GM18868 (cell line): ENCODE measurements at regions not wholly inside any gene's neighbourhood (a gene's known extent, or its start where the extent isn't known, plus 50 kb on each side); places are given as distances from the start of the nearest gene placed in this dataset.
"Not testable (repeated sequence)": the region's sequence is repeated elsewhere in the genome, so short reads cannot be mapped to it uniquely, and the experiment has no call there.

Source experiments
- ATAC-seq: cut with Tn5 transposase; IDR thresholded peaks from one replicate; pipeline ENCODE4 v1.9.1; 2021; ENCODE audit warnings: mild to moderate bottlenecking, moderate library complexity; ENCODE audit not compliant: unreplicated experiment

- no peak for ATAC-seq
Measured at GRCh38 chrX:27162496-27162895, 300.6 kb downstream of the PPP4R3C start.

DNA sequence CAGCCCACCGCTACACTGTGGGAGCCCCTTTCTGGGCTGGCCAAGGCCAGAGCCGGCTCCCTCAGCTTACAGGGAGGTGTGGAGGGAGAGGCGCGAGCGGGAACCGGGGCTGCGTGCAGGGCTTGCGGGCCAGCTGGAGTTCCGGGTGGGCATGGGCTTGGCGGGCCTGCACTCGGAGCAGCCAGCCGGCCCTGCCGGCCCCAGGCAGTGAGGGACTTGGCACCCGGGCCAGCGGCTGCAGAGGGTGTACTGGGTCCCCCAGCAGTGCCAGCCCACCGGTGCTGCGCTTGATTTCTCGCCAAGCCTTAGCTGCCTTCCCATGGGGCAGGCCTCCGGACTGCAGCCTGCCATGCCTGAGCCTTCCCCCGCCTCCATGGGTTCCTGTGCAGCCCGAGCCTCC, 306.2 kb downstream of the PPP4R3C start:
- not testable (repeated sequence) for ATAC-seq

- no peak for ATAC-seq
Measured at GRCh38 chrX:27136325-27136724, 326.8 kb downstream of the PPP4R3C start.

DNA sequence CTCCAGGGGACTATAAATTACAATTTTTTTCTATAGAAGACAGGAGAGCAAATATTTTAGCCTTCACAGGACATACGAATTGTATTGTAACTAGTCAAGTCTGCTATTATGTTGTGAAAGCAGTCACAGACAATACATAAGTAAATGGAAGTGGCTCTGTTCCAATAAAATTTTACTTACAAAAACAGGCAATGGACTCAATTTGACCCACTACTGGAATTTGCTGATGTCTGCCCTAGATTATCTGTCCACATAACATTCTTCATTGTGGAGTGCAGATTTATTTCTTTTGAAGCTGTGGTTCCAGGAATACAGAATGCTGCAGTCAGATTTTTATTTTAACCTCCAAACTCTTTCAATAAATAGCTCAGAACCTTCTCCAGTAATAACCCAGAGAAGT, 330.3 kb downstream of the PPP4R3C start:
- ATAC-seq, result no peak

DNA sequence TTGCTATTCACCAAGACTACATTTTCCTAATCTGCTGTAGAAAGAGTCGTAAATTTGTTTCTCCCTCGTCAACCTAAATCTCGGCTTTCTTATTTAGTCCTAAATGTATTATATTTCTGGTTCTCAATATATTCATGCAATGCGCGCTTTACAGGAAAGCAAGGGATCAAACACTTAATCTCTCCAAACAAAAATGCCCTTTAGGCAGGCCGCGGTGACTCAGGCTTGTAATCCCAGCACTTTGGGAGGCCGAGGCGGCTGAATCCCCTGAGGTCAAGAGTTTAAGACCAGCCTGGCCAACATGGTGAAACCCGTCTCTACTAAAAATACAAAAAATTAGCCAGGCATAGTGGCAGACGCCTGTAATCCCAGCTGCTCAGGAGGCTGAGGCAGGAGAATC, 376.0 kb downstream of the PPP4R3C start:
- not testable (repeated sequence) for ATAC-seq

DNA sequence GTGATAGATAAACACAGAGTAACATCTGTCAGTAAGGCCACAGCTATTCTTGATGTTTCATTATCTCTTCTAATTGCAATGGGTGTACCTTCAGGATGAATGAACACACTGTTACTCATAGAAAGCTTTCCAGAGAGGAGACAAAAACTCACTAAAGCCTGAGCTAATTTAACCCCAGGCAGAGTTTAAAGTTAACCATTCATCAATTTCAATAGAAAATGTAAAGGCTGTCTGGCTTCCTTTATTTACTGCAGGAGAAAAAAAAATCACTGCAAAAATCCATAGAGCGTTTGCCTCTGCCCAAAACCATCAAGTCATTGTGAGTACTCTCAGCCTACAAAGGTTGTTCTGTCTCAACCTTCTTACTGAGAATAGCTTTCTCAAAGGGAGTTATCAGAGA, 376.9 kb downstream of the PPP4R3C start:
- no peak for ATAC-seq

- no peak for ATAC-seq
Measured at GRCh38 chrX:27085346-27085745, 377.8 kb downstream of the PPP4R3C start.

DNA sequence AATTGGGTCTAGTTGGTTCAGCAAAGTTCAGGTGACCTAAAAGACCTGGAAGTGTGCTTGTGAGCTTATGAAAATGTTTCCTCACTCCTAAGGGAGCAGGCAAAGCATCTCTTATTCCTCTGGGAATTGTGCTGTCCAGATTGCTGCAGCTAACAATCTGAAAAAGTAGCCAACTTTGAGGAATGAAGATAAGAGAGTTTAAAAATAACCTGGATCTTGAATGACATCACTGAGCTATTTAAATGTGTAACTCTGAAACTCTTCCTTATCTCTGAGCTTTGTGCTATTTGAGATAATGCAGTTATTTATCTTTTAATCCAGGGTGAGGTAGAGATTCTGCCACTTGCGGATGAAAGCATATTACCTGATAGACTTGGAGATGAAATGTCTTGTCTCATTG, 384.8 kb downstream of the PPP4R3C start:
- no peak for ATAC-seq

- ATAC-seq, result no peak
Measured at GRCh38 chrX:27057883-27058282, 405.3 kb downstream of the PPP4R3C start.

DNA sequence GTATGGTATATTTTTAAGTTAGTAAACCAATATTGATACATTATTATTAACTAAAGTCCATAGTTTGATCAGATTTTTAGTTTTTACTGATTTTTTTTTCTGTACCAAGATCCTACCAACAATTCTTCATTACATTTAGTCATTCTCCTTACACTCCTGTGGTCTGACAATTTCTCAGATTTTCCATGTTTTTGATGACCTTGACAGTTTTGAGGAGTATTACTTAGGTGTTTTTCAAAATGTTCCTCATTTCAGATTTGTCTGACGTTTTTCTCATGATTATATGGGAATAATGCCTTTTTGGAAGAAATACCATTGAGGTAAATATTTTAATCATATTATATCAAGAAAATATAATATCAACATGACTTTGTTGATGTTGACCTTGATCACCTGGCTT, 423.8 kb downstream of the PPP4R3C start:
- no peak for ATAC-seq

- no peak for ATAC-seq
Measured at GRCh38 chrX:27008486-27008885, 454.7 kb downstream of the PPP4R3C start.

- no peak for ATAC-seq
Measured at GRCh38 chrX:26999634-27000033, 463.5 kb downstream of the PPP4R3C start.

DNA sequence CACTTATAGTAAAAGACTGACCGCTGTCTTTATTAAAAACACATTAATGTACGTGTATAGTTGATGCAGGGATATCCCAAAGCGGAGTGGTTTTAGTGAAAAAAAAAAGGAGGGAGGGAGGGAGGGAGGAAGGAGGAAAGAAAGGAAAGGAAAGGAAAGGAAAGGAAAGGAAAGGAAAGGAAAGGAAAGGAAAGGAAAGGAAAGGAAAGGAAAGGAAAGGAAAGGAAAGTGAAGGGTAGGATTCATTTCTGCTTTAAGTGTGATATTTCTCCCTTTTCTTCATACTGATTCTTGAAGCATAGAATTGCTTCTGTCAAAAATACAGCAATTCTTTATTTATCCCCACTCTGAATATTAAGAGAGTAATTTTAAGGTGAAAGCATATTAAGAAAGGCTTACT, 504.9 kb downstream of the PPP4R3C start:
- no peak for ATAC-seq

DNA sequence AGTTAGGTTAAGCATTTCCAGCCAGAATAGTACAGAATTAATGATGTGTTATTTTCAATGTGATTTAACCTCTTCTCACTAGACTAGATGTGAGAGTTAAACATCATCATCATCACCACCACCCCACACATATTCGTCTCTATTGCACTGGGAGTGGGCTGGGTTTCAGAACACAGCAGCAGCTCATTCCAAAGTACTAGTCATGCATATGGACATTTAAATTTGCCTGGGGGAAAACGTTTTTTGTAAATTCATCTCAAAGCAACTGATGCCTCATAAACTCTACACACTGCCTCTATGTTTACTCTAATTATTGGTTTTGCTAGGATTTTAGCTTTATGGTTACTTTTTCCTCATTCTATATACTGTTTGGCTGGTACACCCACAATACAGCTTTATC, 509.1 kb downstream of the PPP4R3C start:
- ATAC-seq, result no peak

DNA sequence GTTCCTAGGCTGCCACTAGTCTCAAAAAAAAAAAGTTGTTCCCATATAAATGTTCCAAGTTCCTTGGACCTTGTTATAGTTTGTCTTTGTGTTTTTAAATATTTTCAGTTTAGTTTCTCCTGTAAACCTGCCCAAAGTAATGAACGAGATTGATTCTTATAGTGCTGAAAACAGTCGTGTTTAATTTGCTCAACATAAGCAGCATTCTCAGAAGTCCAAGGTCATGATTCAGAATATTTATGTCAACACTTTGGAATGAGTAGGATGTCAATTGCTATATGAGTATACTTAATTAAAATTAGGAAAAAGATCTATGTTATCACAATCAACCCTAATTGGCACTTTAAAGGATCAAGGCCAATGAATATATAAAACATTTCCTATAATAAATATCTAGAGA, 510.9 kb downstream of the PPP4R3C start:
- no peak for ATAC-seq

DNA sequence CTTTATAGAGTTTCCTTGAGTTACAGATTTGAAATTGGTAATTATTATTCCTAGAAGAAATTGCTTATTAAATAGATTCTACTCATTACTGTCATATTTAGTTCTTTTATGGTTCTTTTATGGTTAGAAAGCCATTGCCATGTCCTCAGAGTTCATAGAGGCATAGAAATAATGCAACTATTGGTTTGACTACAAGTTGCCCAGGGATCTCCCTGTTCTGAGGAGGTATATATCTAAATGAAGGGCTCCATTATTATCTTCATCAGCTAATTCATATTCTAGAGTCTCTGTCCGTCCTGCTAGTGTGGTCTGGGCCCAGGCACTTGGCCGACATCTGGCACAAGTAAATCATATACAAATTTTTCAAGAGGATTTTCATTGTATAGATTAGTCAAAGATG, 535.7 kb downstream of the PPP4R3C start:
- peak; percentile 75 for ATAC-seq

DNA sequence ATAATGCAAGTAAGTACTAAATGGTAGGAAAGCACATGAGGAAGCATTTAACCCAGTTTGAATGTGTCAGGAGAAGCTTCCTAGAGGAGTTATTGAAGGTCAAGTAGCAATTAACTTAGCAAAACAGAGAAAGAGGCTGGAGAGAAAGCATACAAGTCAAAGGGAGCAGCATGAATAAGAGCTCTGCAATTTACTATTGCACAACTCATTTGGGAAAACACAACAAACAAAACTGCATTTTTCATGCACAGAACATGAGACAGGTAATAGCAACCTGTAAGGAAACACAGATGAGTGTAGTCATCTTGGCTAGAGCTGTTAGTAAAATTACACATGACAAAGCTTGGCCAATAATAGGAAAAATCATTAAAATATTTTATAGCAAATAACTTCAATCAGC, 538.1 kb downstream of the PPP4R3C start:
- ATAC-seq, result no peak

DNA sequence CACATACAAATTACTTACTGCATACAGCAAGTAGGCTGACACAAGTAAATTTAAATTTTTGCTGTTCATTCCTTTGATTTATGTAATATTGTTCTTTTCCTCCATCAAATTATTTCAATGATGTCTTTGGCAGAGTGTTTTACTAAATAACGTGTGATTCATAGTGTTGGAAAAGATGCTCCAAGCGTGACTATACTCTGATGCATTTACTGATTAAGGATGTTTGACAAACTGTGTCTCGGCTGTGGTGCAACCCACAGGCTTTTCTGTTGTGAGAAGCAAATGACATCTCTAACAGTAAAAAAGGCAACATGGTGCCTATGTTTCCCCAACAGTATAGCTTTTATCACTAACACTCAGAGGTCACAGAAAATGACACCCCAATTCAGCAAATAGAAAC, 540.9 kb downstream of the PPP4R3C start:
- ATAC-seq, result no peak

DNA sequence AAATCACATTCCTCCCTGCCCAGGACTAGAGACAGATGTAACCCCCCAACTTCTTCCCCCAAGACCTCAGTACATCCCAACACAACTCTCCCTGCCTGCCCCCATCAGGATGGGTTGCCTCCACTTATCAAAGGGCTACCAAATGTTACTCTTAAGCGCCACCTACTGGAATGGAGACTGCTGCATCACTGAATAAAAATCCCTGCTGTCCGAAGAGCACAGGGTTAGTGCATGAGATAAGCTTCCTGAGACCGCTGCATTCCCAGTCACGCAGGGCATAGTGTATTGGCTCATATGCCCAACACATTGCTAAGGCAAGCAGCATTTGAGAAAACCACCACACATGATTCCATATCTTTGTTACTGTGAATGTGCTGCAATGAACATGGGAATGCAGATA, 544.5 kb downstream of the PPP4R3C start:
- peak; percentile 61 for ATAC-seq

DNA sequence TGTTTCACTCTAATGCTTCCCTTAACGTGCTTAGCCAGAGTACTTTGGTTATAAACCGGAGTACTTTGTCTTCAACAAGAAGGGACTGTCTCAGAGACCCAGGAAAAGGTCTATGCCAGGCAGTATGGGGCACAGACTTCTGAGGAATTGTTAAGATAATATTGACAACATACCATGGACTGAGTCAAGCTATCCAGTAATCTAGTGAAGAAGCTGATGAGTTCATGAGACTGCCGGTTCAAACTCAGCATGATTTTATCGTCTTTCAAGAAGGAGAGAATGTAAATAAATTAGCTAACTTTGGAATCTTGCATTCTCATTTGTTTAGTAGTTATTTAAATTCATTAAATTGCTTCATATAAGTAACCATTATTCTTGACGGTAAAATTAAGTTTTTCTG, 546.1 kb downstream of the PPP4R3C start:
- ATAC-seq, result no peak

GRCh38 chrX:26915064-26915463, 548.1 kb downstream of the PPP4R3C start:
- no peak for ATAC-seq

DNA sequence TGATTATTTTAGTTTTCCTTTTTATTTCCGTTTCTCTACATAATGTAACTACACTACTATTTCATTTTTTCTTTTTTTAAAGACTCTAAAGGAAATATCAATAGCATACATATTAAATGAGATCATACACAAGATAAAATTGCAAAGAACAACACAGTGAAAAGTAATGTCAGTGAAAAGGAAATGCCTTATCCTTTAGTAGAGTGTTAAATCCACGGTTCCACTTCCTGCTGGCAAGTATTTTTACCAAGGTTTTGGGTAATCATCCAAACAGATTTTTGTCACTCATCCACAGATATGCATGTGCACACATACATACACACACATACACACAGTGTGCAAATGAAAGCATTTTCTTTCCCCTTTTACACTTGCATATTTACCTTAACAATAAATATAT, 548.9 kb downstream of the PPP4R3C start:
- ATAC-seq, result no peak

DNA sequence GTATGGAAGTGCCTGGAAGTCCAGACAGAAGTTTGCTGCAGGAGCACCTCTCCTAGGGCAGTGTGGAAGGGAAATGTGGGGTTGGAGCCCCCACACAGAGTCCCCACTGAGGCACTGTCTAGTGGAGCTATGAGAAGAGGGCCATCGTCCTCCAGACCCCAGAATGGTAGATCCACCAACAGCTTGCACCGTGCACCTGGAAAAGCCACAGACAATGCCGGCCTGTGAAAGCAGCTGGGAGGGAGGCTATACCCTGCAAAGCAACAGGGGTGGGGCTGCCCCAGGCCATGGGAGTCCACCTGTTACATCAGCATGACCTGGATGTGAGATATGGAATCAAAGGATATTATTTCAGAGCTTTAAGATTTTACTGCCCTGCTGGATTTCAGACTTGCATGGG, 551.4 kb downstream of the PPP4R3C start:
- not testable (repeated sequence) for ATAC-seq

- peak; percentile 76 for ATAC-seq
Measured at GRCh38 chrX:26909728-26910127, 553.4 kb downstream of the PPP4R3C start.
